Epithelial cell of esophagus (primary cell): ENCODE measurements at regions not wholly inside any gene's neighbourhood (a gene's known extent, or its start where the extent isn't known, plus 50 kb on each side); places are given as distances from the start of the nearest gene placed in this dataset.
"Not testable (repeated sequence)": the region's sequence is repeated elsewhere in the genome, so short reads cannot be mapped to it uniquely, and the experiment has no call there.

Experiments used
- DNase-seq: peaks from one replicate; pipeline ENCODE4 v3.0.0; 2010; ENCODE audit warnings: low read depth
- H3K4me3 ChIP-seq: 2 replicates; pipeline ENCODE4 v1.5.1; 2011; ENCODE audit warnings: mild to moderate bottlenecking, low read length, control low read depth
- TF ChIP-seq, protein P1 (sequence below): IDR thresholded peaks from 2 replicates; pipeline ENCODE4 v1.5.1; 2011; ENCODE audit warnings: low read depth, mild to moderate bottlenecking, low read length, control low read depth, inconsistent platforms; ENCODE audit not compliant: insufficient read depth; ENCODE audit errors: missing control alignments

- no peak overlapping the region for H3K4me3 ChIP-seq
- TF ChIP-seq, protein P1, sequence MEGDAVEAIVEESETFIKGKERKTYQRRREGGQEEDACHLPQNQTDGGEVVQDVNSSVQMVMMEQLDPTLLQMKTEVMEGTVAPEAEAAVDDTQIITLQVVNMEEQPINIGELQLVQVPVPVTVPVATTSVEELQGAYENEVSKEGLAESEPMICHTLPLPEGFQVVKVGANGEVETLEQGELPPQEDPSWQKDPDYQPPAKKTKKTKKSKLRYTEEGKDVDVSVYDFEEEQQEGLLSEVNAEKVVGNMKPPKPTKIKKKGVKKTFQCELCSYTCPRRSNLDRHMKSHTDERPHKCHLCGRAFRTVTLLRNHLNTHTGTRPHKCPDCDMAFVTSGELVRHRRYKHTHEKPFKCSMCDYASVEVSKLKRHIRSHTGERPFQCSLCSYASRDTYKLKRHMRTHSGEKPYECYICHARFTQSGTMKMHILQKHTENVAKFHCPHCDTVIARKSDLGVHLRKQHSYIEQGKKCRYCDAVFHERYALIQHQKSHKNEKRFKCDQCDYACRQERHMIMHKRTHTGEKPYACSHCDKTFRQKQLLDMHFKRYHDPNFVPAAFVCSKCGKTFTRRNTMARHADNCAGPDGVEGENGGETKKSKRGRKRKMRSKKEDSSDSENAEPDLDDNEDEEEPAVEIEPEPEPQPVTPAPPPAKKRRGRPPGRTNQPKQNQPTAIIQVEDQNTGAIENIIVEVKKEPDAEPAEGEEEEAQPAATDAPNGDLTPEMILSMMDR, result no peak
- no peak for DNase-seq
These were observed 91.9 kb upstream of the CHD1 start for GRCh38 chr5:99020698-99021048.

- TF ChIP-seq, protein P1, result no peak
- DNase-seq, result peak; percentile 64
- H3K4me3 ChIP-seq, result no peak overlapping the region
These were observed 91.2 kb upstream of the CHD1 start for GRCh38 chr5:99019812-99020697.

- no peak for DNase-seq
- TF ChIP-seq, protein P1, result no peak
- H3K4me3 ChIP-seq, result no peak overlapping the region
These were observed 90.4 kb upstream of the CHD1 start for GRCh38 chr5:99019254-99019653.

- TF ChIP-seq, protein P1, result no peak
- no peak for DNase-seq
These were observed 81.5 kb upstream of the CHD1 start for GRCh38 chr5:99010294-99010693.

DNA sequence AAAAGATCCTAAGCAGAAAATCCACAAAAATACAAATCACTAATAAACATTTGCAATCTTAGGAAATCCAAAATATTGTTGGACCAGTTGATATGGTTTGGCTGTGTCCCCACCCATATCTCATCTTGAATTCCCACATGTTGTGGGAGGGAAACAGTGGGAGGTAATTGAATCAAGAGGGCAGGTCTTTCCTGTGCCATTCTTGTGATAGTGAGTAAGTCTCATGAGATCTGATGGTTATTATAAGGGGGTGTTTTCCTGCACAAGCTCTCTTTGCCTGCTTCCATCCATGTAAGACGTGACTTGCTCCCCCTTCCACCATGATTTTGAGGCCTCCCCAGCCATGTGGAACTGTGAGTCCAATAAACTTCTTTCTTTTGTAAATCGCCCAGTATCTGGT, 79.2 kb upstream of the CHD1 start:
- DNase-seq, H3K4me3 ChIP-seq: not testable (repeated sequence)

More at GRCh38 chr5:99010294-99010693, 81.5 kb upstream of the CHD1 start:
- no peak overlapping the region for H3K4me3 ChIP-seq

DNA sequence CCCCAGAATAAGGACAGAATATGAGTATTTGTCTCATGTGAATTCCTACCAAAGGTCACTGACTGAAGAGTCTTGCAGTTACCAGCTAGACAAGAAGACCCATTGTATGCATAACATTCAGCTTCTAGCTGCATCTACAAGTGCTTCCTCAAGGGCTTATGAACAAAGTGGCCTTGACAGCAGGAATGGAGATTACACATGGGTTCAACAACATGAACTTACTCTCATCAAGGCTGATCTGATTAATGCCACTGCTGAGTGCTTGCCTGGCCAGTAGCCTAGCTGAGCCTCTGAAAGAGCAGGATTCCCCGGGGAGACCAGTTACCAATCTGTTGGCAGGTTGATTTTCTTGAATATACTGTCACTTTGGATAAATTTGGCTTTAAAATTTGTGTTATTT, 76.7 kb upstream of the CHD1 start:
- TF ChIP-seq, protein P1, result no peak
- DNase-seq, result no peak
- no peak overlapping the region for H3K4me3 ChIP-seq

DNA sequence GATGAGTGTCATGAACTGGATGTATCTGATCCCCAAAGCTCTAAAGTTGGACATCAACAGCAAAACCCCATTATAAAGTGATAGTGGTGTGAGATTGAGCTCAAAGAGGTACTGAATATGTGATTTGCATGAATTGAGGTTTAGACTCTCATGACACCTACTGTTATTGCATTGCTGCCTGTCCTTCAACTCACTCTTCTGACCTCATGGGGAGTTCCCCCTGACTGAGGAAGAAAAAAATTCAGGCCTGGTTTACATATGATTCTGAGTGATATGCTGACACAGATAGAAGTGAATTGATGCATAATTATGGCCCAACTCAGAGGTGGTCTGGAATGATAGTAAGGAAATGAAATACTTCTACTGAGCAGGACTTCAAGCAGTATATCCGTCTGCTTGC, 76.2 kb upstream of the CHD1 start:
- DNase-seq, result peak; percentile 56
- no peak overlapping the region for H3K4me3 ChIP-seq
- TF ChIP-seq, protein P1, result no peak
